Activated CD4-positive, alpha-beta T cell treated with anti-CD3 and anti-CD28 coated beads, Interleukin-2, amount 50 U/mL, for 24 hours (primary cell): ENCODE measurements at regions not wholly inside any gene's neighbourhood (a gene's known extent, or its start where the extent isn't known, plus 50 kb on each side); places are given as distances from the start of the nearest gene placed in this dataset.
"Not testable (repeated sequence)": the region's sequence is repeated elsewhere in the genome, so short reads cannot be mapped to it uniquely, and the experiment has no call there.

Experiments used
- DNase-seq, 2 donors: peaks; one replicate each; pipeline ENCODE4 v3.0.0-alpha.2; 2020; ENCODE audit warnings: low read depth in 1 of 2, low spot score in 1 of 2

- DNase-seq: no peak
Measured at GRCh38 chr9:16052757-16053530, 500.1 kb downstream of the CCDC171 start.

- DNase-seq: no peak
Measured at GRCh38 chr9:16057541-16057940, 504.7 kb downstream of the CCDC171 start.

- DNase-seq: no peak
Measured at GRCh38 chr9:16058131-16058549, 505.3 kb downstream of the CCDC171 start.

GRCh38 chr9:16060436-16061129, 507.7 kb downstream of the CCDC171 start:
- DNase-seq: no peak

- no peak for DNase-seq
Measured at GRCh38 chr9:16062542-16063240, 509.8 kb downstream of the CCDC171 start.

GRCh38 chr9:16063241-16063591, 510.4 kb downstream of the CCDC171 start:
- no peak for DNase-seq

- no peak for DNase-seq
Measured at GRCh38 chr9:16064771-16065170, 511.9 kb downstream of the CCDC171 start.

DNA sequence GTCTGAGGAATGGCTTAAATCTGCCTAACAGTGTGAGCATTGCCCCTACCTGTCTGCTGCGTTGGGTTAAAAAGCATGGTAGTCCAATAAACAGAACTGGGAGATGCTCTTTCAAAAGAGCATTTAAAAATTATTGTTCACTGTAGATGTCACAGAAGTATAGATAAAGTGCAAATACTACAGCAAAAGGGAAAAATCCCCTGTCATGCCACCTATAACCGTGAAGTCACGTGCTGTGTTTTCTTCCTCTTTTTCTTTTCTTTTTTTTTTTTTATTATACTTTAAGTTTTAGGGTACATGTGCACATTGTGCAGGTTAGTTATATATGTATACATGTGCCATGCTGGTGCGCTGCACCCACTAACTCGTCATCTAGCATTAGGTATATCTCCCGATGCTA, 513.4 kb downstream of the CCDC171 start:
- not testable (repeated sequence) for DNase-seq

DNA sequence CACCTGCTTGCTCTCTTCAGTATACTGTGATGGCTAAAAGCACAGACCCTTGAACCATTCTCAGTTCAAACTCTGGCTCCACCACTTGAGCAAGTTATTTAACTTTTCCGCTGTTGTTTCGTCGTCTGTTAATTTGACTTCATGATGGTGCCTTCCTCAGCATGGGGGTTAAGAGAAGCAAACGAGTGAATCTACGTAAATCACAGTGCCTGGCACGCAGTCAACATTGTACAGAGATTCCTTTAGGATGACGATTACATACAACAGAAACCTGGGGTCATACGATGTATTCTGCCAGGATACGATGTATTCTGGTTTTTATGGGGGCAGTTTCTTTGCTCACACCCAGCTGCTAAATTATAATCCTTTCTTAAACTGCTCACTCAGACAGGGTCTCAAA, 515.6 kb downstream of the CCDC171 start:
- DNase-seq: no peak

- no peak for DNase-seq
Measured at GRCh38 chr9:16069249-16069648, 516.4 kb downstream of the CCDC171 start.

DNA sequence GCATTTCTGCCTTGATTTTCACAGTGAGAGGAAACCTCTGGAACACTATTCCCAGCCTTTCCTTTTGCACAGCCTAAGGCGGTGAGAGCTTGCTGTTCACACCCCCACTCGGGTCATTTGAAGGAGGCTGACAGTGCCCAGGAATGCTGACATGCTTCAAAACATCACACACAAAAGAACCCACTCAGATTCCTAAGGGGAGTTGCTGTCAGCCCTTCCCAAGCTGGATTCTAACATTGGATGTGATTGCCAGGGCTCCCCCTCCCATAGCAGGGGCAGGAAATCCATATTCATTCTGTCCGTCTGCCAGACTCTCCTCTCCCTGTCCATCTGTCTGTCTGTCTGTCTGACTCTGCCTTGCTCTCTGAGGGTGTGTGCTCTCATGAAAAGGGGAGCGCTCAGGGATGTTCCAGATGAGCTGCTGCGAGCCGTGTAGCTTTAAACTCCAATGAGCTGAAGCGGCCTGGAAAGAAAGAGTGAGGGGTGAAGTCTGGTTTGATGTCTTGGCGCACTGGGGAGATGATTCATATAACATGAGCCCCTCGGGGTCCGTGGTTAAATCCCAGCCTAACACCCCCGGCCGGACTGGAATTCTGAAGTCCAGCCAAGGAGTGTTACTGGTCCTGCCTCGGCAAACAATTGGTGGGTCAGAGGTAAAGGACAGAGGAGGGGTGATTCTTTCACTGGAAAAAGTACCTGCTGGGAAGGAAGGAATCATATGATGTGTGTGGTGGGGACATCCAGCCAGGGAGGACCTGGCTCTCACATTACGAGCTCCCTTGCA, 517.0 kb downstream of the CCDC171 start:
- DNase-seq: no peak

DNA sequence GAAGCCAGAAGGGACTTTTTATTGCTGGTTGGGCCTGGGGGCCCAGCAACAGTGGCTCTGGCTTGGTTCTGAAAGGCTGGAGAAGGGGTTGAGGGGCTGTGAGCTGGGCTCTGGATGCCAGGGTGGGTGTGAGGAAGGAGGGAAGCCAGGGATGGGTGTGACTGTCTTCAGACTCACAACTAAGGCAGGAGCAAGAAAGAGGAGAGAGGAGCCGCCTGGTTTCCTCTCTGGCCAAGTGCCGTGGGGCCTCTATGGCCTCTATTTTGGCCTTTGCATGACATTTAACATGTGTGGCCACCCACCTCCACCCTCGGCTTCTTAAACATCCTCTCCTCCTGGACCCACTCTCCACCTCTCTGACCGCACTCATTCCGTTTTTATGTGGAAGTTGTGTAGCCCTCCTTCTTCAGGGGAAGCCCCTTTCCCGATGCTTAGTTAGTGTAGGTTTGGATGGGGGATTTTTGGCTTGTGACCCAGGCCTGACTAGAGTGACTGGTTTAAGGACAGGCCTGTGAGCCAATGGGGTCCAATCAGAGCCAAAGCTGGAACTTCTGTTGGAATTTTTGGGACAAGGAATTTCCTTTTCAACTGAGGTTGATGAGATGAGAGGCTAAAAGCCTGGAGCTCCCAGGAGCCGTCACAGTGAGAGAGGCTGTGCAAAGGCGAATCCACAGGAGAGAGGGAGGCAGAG, 517.8 kb downstream of the CCDC171 start:
- DNase-seq: no peak

DNA sequence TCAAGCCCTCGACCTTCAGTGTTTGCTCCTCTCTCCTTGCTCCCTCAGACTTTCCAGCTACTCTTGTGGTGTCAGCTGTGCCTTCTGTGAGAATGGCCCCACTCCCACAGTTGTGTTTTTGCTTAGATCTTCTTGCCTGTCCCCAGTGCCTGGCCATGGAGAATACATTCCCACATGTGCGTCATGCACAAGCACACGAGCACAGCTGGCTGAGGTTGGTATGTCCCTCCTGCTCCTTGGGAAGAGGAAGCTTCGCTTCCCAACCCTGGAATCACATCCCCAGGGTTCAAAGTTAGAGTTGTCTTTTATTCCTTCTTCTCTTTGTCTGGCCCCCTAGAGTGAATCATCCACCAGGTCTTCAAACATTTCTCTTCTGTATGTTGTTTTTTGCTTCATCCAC, 518.6 kb downstream of the CCDC171 start:
- no peak for DNase-seq

- no peak for DNase-seq
Measured at GRCh38 chr9:16074963-16075362, 522.1 kb downstream of the CCDC171 start.

GRCh38 chr9:16075696-16076095, 522.9 kb downstream of the CCDC171 start:
- no peak for DNase-seq

- DNase-seq: no peak
Measured at GRCh38 chr9:16076511-16076910, 523.7 kb downstream of the CCDC171 start.

DNA sequence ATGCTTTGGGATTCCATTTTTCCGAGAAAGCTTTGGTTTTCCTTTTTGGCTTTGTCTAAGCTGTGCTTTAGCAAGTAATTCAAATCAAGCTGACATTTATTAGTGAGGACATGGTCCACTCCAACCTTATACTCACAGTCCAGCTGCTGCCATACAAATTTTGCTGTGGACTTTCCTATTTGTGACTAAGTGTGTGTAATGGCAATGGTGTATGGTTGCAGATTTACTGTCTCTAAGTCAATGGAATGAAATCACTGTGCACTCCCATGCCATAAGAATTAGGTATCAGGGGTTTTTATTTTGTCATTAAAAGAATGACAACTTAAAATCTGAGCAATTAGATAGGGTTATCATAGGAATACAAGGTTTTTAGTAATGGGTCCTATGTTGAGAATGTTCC, 530.0 kb downstream of the CCDC171 start:
- no peak for DNase-seq

GRCh38 chr9:16085167-16085726, 532.4 kb downstream of the CCDC171 start:
- no peak for DNase-seq

DNA sequence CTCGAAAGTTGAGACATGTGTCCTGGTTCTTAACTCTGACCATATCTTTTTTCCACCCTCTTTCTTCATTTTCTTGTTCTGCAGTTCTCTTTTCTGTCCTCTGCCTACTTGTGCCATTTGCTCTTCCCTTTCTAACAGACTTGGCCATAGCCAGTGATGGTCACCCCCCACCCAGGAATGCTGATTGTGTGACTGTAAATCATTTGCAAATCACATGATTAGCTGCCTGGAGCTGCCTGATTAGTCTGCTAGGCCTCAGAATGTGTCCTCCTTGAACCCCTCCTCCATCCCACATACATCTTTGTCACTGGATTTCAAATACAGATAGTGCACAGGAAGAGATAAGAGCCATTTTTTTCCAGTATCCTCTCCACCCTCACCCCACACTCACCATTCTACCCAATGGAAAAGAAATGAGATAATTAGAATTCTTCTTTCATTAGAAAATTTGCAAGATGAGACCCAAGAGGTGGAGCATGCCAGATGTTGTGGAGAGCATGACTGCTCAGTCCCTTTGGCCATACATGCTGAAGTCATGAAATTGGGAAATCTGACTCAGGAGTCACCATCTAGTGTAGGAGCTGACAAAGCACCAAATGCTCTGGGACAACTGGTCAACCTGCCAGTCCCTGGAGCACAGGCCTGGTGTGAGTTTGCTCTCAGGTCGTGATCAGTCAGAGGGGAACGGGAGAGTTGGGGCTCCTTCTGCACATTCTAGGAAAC, 538.2 kb downstream of the CCDC171 start:
- DNase-seq: no peak
